NCI-H1694 treated with DMSO at 0.1 percent for 48 hours (cell line): ENCODE measurements at regions not wholly inside any gene's neighbourhood (a gene's known extent, or its start where the extent isn't known, plus 50 kb on each side); places are given as distances from the start of the nearest gene placed in this dataset.
"Not testable (repeated sequence)": the region's sequence is repeated elsewhere in the genome, so short reads cannot be mapped to it uniquely, and the experiment has no call there.

Experiments
- DNase-seq: peaks from one replicate; lab custom pipeline; 2025; lab: John Stamatoyannopoulos, UW

DNA sequence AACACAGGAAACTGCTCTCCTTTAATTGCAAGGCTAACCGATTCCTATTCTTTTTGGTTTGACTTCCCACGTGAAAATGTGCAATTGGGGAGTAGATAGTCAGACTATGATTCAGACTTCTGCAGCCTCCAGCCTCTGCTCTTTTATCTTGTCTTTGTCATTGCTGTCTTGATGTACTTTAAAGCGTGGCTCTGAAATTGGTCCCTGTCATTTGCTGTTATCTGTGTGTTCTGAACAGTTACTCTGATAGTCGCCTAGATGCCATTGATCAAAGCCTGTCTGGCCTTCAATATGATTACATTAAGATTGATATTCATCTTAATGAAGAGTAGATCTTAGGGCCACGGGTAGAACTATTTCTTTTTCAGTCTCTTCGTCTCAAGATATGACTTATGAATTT is 799.2 kb downstream of the REEP3 start:
- DNase-seq: no peak

DNA sequence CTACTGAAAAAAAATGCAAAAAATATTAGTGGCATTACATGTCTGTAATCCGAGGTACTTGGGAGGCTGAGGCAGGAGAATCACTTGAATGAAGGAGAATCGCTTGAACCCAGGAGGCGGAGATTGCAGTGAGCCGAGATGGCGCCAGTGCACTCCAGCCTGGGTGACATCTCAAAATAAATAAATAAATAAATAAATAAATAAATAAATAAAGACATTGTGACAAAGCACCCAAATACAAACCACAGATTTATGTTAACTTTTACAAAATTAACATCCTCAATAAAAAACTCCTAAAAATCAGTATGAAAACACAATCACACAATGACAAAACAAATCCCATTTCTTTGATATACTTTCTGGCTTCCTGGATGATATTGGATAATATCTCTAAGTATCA is 808.3 kb downstream of the REEP3 start:
- DNase-seq: no peak

DNA sequence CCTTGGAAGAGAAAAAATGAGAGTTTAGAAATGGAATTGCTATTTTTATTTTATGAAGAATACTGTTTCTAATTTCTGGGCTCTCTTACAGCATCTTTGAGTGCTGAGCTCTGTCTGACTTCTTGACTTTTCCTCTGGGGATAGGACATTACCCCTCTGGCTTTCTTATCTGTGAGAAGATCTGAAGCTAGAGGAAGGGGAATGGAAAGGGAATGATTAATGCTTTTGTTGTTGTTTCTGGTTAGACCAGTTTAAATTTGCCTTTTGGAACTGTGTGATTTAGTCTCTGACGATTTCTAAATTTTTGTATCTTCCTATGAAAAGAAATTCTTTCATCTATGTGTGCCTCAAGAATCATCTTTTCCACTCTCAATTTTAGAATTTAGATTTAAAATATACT is 811.4 kb downstream of the REEP3 start:
- no peak for DNase-seq

DNA sequence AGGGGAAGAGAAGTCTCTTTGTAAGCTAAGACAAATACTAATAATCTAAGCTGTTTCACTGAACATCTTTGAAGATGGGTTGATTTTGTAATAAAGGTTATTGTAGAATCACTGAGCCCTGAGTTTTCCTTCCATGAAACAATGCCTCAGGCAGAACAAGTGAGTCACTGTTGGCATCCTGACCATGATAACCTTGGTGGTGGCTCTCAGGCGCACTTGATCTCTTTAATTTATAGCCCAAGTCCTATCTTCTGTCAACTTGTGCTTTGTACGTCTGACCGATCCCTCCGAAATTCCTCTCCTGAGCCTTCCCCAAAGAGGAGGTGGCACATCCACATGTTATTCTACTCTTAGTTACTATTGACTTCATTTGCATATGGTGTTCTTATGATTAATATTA is 812.9 kb downstream of the REEP3 start:
- no peak for DNase-seq

DNA sequence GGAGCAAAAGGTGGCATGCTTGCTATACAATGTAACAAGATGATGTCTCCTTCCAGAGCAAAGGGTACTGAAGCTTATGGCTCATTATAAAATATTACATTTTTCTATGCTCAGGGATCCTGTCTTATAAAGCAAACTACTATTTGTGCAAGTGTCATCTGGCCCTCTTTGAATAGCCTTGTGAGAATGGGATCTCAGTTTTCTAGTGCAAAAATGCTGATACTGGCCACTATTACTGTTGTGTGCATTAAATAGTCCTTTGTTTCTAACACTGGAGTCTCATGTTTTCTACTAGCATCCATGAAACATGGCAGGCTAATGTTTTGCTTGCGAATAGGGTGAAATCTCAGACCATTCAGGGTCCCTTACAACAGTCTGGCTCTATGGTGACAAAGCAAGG is 823.0 kb downstream of the REEP3 start:
- no peak for DNase-seq

DNA sequence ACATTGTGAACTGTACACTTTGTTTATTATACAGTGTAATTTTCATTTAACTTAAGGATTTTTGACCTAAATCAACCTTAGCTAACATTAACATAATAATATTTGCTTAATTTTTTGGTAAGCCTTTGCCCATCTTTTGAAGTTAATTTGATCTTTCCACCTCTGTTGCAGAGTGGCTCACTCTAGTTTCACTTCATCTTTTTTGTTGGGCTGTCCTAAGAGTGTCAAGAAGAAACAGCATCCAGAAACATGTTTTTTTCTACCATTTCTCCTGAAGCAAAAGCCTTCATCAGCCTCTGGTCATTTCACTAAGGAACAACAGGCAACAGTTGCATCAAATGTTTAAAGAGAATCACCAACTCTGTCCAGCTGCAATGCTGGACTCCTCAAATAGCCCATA is 824.7 kb downstream of the REEP3 start:
- no peak for DNase-seq

- no peak for DNase-seq
These were observed 825.2 kb downstream of the REEP3 start for GRCh38 chr10:64346389-64346788.

DNA sequence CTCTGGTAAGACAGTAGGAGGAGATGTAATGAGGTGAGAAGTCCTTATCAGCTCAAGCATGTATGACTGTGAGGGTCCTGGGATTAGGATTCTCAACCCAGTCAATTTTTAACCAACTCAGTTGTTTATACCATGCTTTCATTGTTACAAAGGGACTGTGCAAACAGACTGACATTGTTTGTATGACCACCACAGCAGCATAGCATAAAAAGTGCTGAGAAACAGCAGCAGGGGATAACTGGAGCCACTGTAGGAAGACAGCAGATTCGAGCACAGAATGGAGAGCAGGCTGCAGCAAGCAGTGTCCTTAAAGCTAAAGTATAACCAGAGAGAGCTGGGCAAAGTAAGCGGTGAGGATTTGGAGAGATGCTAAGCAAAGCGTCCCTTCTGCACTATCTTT is 829.5 kb downstream of the REEP3 start:
- DNase-seq: no peak

GRCh38 chr10:64358907-64359306 is 837.7 kb downstream of the REEP3 start:
- no peak for DNase-seq

DNA sequence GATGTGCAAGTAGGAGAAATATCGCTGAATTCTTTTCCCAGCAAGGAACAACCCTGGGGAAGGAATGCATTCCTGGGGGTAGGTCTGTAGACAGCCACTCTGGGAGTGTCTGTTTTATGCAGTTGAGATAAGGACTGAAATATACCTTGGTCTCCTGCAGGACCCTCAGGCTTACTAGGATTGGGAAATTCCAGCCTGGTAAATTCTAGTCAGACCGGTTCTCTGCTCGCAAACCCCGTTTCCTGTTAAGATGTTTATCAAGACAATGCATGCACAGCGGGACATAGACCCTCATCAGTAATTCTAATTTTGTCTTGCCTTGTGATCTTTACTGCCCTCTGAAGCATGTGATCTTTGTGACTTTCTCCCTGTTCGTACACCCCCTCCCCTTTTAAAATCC is 839.0 kb downstream of the REEP3 start:
- DNase-seq: not testable (repeated sequence)

- no peak for DNase-seq
These were observed 842.5 kb downstream of the REEP3 start for GRCh38 chr10:64363687-64364086.

DNA sequence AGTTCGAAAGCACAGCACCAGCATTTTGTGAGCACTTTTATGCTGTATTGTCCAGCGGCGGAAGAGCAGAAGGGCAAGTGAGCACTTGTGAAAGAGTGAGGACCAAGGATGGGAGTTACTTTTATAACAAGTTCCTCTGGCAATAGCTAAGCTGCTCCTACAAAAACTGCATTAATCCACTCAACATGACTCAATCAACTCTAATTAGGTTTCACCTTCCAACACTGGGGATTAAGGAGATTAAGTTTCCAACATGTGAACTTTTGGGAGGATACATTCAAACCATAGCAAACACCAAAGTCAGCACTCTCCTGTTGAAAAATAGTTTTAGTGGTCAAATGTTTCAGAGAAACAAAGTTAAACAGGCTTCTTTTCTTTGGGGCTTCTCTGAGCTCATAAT is 844.5 kb downstream of the REEP3 start:
- no peak for DNase-seq

DNA sequence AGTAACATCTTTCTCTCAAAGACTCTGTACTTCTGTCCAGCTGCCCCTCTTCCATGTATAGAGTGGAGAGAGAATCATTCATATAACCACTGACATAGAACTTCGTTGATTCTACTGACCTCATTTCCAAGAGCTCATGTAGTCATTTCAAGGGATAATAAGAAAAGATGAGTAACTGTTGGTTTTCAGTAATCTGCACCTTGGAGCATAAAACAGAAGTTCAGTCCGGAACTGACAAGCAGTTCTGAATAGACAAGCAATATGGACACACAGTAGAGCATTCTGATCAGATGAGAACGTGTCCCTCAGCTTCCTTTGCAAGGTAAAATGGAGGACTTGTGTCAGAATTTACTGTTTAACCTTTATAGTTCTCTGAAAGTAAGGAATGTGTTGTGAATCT is 847.1 kb downstream of the REEP3 start:
- DNase-seq: no peak

DNA sequence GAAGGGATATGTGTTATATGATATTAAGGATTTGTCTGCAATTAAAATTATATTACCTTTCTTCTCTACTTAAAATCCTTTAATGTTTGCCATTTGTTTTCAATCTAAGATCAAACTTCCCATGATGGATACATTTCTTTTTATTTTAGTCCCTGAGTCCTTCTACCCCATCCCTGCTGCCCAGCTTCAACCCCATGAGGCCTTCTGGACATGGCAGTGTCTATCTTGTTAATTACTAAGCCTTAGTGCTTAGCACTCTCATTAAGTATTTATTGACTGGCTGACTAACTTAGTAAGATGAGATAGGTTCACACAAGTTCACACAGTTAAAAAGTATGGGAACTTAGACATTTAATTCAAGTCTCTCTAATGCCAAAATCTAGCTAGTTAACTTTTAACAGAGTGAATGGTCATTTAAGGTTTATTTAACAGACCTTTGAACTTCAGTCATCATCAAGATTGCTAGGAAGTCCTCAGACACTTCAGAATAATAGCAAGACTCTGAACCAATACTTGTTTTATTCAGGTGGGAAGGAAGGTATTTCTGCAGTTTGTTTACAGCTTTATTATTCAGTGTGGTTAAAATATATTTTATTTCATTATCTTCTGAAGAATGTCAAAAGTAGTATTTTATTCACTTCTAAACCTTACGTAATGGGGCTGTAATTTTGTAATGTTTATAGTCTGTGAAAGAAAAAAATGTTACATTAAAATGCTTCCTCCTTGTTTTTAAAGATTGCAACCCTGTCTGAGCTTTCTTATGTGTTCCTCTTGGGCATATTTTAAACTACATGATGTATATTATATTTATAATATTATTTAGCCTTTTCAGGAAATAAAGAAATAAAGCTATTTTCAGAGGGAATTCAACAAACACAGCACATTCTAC is 848.9 kb downstream of the REEP3 start:
- DNase-seq: no peak

GRCh38 chr10:64374346-64374745 is 853.1 kb downstream of the REEP3 start:
- no peak for DNase-seq

DNA sequence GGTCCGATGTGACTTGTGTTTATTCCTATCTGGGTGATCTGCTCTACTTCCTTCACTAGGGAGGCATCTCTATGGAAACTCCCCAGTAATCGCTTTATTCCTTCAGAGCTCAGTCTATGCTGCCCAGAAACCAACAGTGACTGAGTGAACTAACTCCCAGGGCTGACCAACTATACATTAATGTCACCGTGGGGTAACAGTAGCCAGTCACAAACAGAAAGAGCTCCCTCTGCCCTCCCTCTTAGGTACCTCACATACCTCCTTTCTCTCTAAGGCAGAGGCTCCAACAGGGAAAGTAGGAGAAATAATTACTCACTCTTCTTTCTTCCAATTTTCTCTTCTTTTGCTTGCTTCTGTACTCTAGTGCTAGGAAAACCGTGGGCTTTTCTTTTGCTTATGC is 855.0 kb downstream of the REEP3 start:
- no peak for DNase-seq

GRCh38 chr10:64379898-64380297 is 858.7 kb downstream of the REEP3 start:
- DNase-seq: no peak

DNA sequence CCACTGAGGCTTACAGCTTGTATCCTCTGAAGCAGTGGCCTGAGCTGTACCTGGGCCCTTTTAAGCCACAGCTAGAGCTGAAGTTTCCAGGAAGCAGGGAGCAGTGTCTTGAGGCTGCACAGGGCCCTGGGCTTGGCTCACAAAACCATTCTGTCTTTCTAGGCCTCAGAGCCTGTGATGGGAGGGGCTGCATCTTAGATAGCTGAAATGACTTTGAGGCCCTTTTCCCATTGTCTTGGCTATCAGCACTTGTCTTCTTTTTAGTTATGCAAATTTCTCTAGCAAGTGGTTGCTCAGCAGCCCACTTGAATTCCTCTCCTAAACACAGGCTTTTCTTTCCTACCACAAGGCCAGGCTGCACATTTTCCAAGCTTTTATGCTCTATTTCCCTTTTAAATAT is 864.2 kb downstream of the REEP3 start:
- no peak for DNase-seq

- no peak for DNase-seq
These were observed 873.5 kb downstream of the REEP3 start for GRCh38 chr10:64394744-64395143.

DNA sequence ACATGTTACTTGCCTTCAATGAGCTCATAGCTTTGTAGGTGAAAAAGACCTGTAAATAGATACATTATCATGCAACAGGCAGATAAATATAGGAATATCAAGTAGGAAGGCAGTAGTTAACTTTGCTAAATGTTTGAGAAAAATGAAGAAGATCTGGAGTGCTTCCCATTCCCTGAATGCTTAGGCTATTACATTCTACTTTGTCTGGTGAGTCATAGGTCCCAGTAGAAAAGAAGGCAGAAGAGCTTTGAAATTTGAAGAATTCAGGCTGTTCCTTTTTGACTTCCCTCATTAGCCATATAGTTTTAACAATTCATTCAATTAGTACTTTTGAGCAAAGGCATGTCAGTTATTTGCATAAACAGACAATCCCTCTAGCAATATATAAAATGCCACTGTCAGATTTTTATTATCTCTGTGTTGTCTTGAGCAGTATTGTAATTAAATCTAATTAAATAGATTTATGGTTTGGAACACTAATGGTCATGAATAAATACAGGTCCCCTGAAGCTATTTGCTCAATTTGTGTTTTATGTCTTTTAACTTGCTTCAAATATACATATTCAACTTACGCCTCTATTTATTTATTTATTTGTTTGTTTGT is 875.0 kb downstream of the REEP3 start:
- DNase-seq: no peak

GRCh38 chr10:64397125-64397524 is 875.9 kb downstream of the REEP3 start:
- no peak for DNase-seq

- no peak for DNase-seq
These were observed 887.4 kb downstream of the REEP3 start for GRCh38 chr10:64408391-64409183.

- no peak for DNase-seq
These were observed 888.1 kb downstream of the REEP3 start for GRCh38 chr10:64409349-64409748.
